GM23248 (cell line): ENCODE measurements at regions not wholly inside any gene's neighbourhood (a gene's known extent, or its start where the extent isn't known, plus 50 kb on each side); places are given as distances from the start of the nearest gene placed in this dataset. TPM values are rescaled to one million over a fixed set of nuclear protein-coding genes. Genes with fewer than 3 reads are reported as not detected.

Experiments
- DNase-seq: peaks from one replicate; pipeline ENCODE4 v3.0.0-alpha.2; 2015
- H2AFZ ChIP-seq: fragments of 200-600 bp; sonication (generic); 2 replicates; pipeline ENCODE4 v1.6.1; 2016; ENCODE audit warnings: antibody characterized with exemption
- H3F3A ChIP-seq: fragments of 200-600 bp; sonication (generic); 2 replicates; pipeline ENCODE4 v1.6.1; 2016; ENCODE audit warnings: mild to moderate bottlenecking, antibody characterized with exemption, mixed run types; ENCODE audit not compliant: insufficient read depth
- H3K27ac ChIP-seq: fragments of 200-600 bp; sonication (generic); 2 replicates; pipeline ENCODE4 v1.5.1; 2016; ENCODE audit warnings: mild to moderate bottlenecking
- H3K27me3 ChIP-seq: fragments of 200-600 bp; sonication (generic); replicated peaks from 2 replicates; pipeline ENCODE4 v1.6.1; 2016; ENCODE audit warnings: mild to moderate bottlenecking; ENCODE audit not compliant: insufficient read depth
- H3K36me3 ChIP-seq: fragments of 200-600 bp; sonication (generic); 2 replicates; pipeline ENCODE4 v1.6.1; 2016; ENCODE audit warnings: low read depth, mild to moderate bottlenecking
- H3K4me1 ChIP-seq: fragments of 200-600 bp; sonication (generic); 2 replicates; pipeline ENCODE4 v1.6.1; 2016; ENCODE audit warnings: mild to moderate bottlenecking; ENCODE audit not compliant: insufficient read depth
- H3K4me2 ChIP-seq: fragments of 200-600 bp; sonication (generic); one replicate; pipeline ENCODE4 v1.6.1; 2016; ENCODE audit warnings: mild to moderate bottlenecking; ENCODE audit not compliant: unreplicated experiment
- H3K4me3 ChIP-seq: fragments of 200-600 bp; sonication (generic); 2 replicates; pipeline ENCODE4 v1.5.1; 2016; ENCODE audit warnings: mild to moderate bottlenecking
- H3K79me2 ChIP-seq: fragments of 200-600 bp; sonication (generic); 2 replicates; pipeline ENCODE4 v1.6.1; 2016; ENCODE audit warnings: mild to moderate bottlenecking; ENCODE audit not compliant: insufficient read depth
- H3K9ac ChIP-seq: fragments of 200-600 bp; sonication (generic); 2 replicates; pipeline ENCODE4 v1.6.1; 2016; ENCODE audit warnings: mild to moderate bottlenecking
- H3K9me2 ChIP-seq: fragments of 200-600 bp; sonication (generic); 2 replicates; pipeline ENCODE4 v1.6.1; 2016; ENCODE audit warnings: mixed run types, mild to moderate bottlenecking, moderate library complexity; ENCODE audit not compliant: insufficient read depth
- H3K9me3 ChIP-seq: fragments of 200-600 bp; sonication (generic); one replicate; pipeline ENCODE4 v1.6.1; 2017; ENCODE audit warnings: low read depth
- H4K20me1 ChIP-seq: fragments of 200-600 bp; sonication (generic); 2 replicates; pipeline ENCODE4 v1.6.0; 2016; ENCODE audit not compliant: insufficient read depth
- EZH2 ChIP-seq: fragments of 200-600 bp; sonication (generic); IDR thresholded peaks from 2 replicates; pipeline ENCODE4 v1.6.1; 2018; ENCODE audit warnings: antibody characterized with exemption, mild to moderate bottlenecking; ENCODE audit not compliant: insufficient read depth, poor library complexity, severe bottlenecking
- EZH2phosphoT487 ChIP-seq: fragments of 200-600 bp; sonication (generic); IDR thresholded peaks from 2 replicates; pipeline ENCODE4 v1.6.1; 2018; ENCODE audit warnings: antibody characterized with exemption, moderate library complexity, mild to moderate bottlenecking, low read depth; ENCODE audit not compliant: insufficient read depth
- WGBS, 2 experiments: methylation state at CpG; one replicate each; pipeline ENCODE4 v1.1.6; 2015 to 2017; ENCODE audit warnings: low lambda C conversion rate in 2 of 2, low coverage in 1 of 2; ENCODE audit errors: missing lambda C conversion rate in 2 of 2; 5-methylcytosine and 5-hydroxymethylcytosine counted together
- in situ Hi-C: fragments of 300-500 bp; cut with MboI; formaldehyde crosslinking; loops from 2 replicates; pipeline ENCODE4 v1.15.0; 2020
- small RNA-seq: library from RNA; depleted of rRNA; stranded (forward); fragments of <200 nt; gene quantifications from one replicate; pipeline ENCODE3, GENCODE V24; 2014; ENCODE audit warnings: low read depth, low replicate concordance

DNA sequence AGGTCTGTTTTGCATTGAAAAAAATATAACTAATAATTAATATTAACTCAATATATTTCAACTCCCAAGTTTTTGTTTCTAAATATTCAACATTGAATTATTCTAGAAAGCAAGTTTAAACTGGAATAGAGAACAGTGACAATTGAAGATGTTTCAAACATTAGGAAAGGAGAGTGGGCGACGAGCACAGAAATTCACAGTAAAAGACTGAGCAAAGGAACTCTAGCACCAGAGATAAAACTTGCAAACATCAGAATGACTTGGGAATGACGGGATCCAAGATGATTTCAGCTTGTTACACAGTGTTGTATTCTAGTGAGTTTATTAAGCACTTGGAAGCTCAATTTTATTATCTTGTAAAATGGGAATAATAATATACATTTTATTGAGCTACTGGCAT, 56.6 kb upstream of the CNTN5 start:
- Histone ChIP-seq H3K9me3 (peaks cover 4% of the 10 kb centered on the region), H3K27ac (no peak overlapping the region), H3K9ac (no peak overlapping the region), H3K4me2 (no peak overlapping the region), H3K36me3 (no peaks in the 10 kb centered on the region), H2AFZ (no peak overlapping the region), H3K79me2 (no peaks in the 10 kb centered on the region), H3F3A (no peaks in the 10 kb centered on the region), H3K9me2 (no peaks in the 10 kb centered on the region), H4K20me1 (no peaks in the 10 kb centered on the region), H3K27me3 (no peaks in the 10 kb centered on the region), H3K4me1 (no peaks in the 10 kb centered on the region), H3K4me3 (no peak overlapping the region)
- in situ Hi-C loops = no loop called here
- no peak for DNase-seq
- WGBS, 2 experiments = 16 to 32% methylated on average over 3 of the region's 3 CpGs
- TF ChIP-seq EZH2 (no peak), EZH2phosphoT487 (no peak)

DNA sequence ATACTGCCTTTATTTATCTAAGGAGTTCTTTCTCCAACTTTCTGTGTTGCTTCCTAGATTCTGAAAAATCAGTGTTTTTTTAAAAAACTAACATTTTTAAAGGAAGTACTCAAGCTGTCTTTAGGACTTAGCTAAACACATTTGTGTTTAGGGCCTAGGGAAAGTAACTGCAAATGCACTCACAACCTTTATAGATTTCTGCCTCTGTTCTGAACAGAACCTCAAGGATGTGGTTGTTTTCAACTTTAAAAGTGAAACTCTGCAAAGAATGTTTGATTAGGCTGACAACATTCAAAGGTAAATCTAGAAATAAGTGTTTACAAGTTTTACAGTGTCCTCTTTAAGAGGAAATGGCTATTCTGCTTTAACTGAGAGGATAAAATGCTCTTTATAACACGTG, 55.4 kb upstream of the CNTN5 start:
- Histone ChIP-seq H3K9ac (no peak overlapping the region), H4K20me1 (no peaks in the 10 kb centered on the region), H3K4me1 (no peaks in the 10 kb centered on the region), H3K4me2 (no peak overlapping the region), H3K4me3 (no peak overlapping the region), H2AFZ (no peak overlapping the region), H3K36me3 (no peaks in the 10 kb centered on the region), H3K9me2 (no peaks in the 10 kb centered on the region), H3K27ac (no peak overlapping the region), H3K79me2 (no peaks in the 10 kb centered on the region), H3F3A (no peaks in the 10 kb centered on the region), H3K9me3 (peaks cover 4% of the 10 kb centered on the region), H3K27me3 (no peaks in the 10 kb centered on the region)
- TF ChIP-seq EZH2 (no peak), EZH2phosphoT487 (no peak)
- DNase-seq = no peak
- 0% methylated on average over 1 of the region's 1 CpG for WGBS, 2 experiments
- in situ Hi-C loops = no loop called here

GRCh38 chr11:98965775-98966174, 55.0 kb upstream of the CNTN5 start:
- no peak for TF ChIP-seq EZH2phosphoT487
- TF ChIP-seq EZH2 = no peak
- H3K4me1 ChIP-seq = no peaks in the 10 kb centered on the region
- in situ Hi-C loops = no loop called here
- no peaks in the 10 kb centered on the region for H3K27me3 ChIP-seq
- H3K9me2 ChIP-seq = no peaks in the 10 kb centered on the region
- no peaks in the 10 kb centered on the region for H3K79me2 ChIP-seq
- H3K36me3 ChIP-seq = no peaks in the 10 kb centered on the region
- H3K4me2 ChIP-seq = no peak overlapping the region
- H3F3A ChIP-seq = no peaks in the 10 kb centered on the region
- H2AFZ ChIP-seq = no peak overlapping the region
- peaks cover 2% of the 10 kb centered on the region for H3K9me3 ChIP-seq
- no peak for DNase-seq
- H3K4me3 ChIP-seq = no peak overlapping the region
- H4K20me1 ChIP-seq = no peaks in the 10 kb centered on the region
- H3K27ac ChIP-seq = no peak overlapping the region
- no peak overlapping the region for H3K9ac ChIP-seq

DNA sequence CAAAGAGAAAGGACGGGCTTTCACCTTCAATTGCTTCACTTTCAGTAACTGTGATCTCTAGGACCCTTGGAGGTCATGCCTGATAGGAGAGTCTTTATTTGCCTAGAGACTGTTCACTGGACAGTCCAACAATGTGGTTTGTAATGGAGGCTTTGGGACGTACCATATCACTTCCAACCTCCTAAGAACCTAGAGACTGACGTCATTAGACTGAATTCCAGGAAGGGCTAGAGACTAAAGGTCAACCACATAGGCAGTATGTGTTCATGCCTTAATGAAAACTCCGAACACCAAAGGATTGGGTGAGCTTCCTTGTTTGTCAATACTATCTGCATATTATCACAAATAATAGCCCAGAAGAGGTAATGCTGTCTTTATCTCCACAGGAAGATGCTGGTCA, 53.7 kb upstream of the CNTN5 start:
- Histone ChIP-seq H3K4me3 (no peak overlapping the region), H3K9me3 (no peaks in the 10 kb centered on the region), H4K20me1 (no peaks in the 10 kb centered on the region), H3K4me1 (no peaks in the 10 kb centered on the region), H3K79me2 (no peaks in the 10 kb centered on the region), H2AFZ (no peak overlapping the region), H3K36me3 (no peaks in the 10 kb centered on the region), H3K4me2 (no peak overlapping the region), H3K27ac (no peak overlapping the region), H3K27me3 (no peaks in the 10 kb centered on the region), H3K9me2 (no peaks in the 10 kb centered on the region), H3K9ac (no peak overlapping the region), H3F3A (no peaks in the 10 kb centered on the region)
- WGBS, 2 experiments = 17 to 25% methylated on average over 4 of the region's 4 CpGs
- DNase-seq = no peak
- TF ChIP-seq EZH2 (no peak), EZH2phosphoT487 (no peak)
- in situ Hi-C loops = no loop called here

Small RNAs in the stretch of these regions (small RNA-seq; reads per million reads assigned to genes)
- gene AP003730.1 (not detected), gene RNA5SP346 (not detected), gene RNA5SP347 (not detected)
